Neutrophil (primary cell): ENCODE measurements at regions not wholly inside any gene's neighbourhood (a gene's known extent, or its start where the extent isn't known, plus 50 kb on each side); places are given as distances from the start of the nearest gene placed in this dataset.

ENCODE experiments used
- H3K27ac ChIP-seq: fragments of 200-600 bp; sonication (generic); 2 replicates; pipeline ENCODE4 v1.5.1; 2016; ENCODE audit warnings: mild to moderate bottlenecking, moderate library complexity
- H3K27me3 ChIP-seq: fragments of 200-600 bp; sonication (generic); 2 replicates; pipeline ENCODE4 v1.6.0; 2016; ENCODE audit warnings: mild to moderate bottlenecking
- H3K36me3 ChIP-seq: fragments of 200-600 bp; sonication (generic); 2 replicates; pipeline ENCODE4 v1.5.1; 2017
- H3K4me1 ChIP-seq, 2 experiments: fragments of 200-600 bp in 1 of 2; sonication (generic) in 1 of 2; 1 replicate in 1 of 2; 2 replicates in 1 of 2; pipeline versions ENCODE4 v1.5.1 to v1.6.1; 2013 to 2016; ENCODE audit warnings: low read depth in 1 of 2, low read length in 1 of 2, mild to moderate bottlenecking in 1 of 2, moderate library complexity in 1 of 2; ENCODE audit not compliant: control insufficient read depth in 1 of 2, insufficient read depth in 1 of 2
- H3K4me3 ChIP-seq, 2 experiments: fragments of 200-600 bp in 1 of 2; sonication (generic) in 1 of 2; 1 replicate in 1 of 2; 2 replicates in 1 of 2; pipeline ENCODE4 v1.5.1; 2013 to 2016; ENCODE audit warnings: low read depth in 1 of 2, low read length in 1 of 2, mild to moderate bottlenecking in 1 of 2, moderate library complexity in 1 of 2
- H3K9me3 ChIP-seq: fragments of 200-600 bp; sonication (generic); 2 replicates; pipeline ENCODE4 v1.5.1; 2016
- TF ChIP-seq, protein P1 (sequence below): fragments of 200-600 bp; sonication (generic); IDR thresholded peaks from 2 replicates; pipeline ENCODE4 v1.5.1; 2016; ENCODE audit warnings: antibody characterized with exemption

- TF ChIP-seq, protein P1, sequence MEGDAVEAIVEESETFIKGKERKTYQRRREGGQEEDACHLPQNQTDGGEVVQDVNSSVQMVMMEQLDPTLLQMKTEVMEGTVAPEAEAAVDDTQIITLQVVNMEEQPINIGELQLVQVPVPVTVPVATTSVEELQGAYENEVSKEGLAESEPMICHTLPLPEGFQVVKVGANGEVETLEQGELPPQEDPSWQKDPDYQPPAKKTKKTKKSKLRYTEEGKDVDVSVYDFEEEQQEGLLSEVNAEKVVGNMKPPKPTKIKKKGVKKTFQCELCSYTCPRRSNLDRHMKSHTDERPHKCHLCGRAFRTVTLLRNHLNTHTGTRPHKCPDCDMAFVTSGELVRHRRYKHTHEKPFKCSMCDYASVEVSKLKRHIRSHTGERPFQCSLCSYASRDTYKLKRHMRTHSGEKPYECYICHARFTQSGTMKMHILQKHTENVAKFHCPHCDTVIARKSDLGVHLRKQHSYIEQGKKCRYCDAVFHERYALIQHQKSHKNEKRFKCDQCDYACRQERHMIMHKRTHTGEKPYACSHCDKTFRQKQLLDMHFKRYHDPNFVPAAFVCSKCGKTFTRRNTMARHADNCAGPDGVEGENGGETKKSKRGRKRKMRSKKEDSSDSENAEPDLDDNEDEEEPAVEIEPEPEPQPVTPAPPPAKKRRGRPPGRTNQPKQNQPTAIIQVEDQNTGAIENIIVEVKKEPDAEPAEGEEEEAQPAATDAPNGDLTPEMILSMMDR: no peak
- no peak overlapping the region for H3K27ac ChIP-seq
- H3K4me1 ChIP-seq: no peaks in the 10 kb centered on the region
- H3K9me3 ChIP-seq: no peaks in the 10 kb centered on the region
- H3K27me3 ChIP-seq: no peaks in the 10 kb centered on the region
- H3K36me3 ChIP-seq: no peaks in the 10 kb centered on the region
- H3K4me3 ChIP-seq: no peak overlapping the region
Measured at GRCh38 chr2:223475901-223476300, 126.3 kb downstream of the SCG2 start.

DNA sequence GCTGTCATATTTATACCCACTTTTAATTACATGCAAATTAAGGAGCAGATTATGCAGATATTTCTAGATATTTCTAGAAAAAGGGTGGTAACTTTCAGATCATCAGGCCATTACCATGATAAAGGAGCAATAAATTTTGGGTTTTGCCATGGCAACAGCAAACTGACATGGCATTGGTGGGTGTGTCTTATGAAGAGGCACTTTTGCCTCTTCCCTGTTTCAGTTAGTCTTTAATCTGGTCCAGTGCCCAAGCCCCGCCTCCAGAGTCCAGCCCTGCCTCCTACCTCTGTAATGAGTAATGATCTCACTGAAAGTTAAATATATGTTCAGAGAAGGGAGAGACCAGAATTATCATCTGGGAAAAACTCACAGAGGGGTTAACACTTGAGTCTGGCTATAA is 124.8 kb downstream of the SCG2 start:
- H3K4me3 ChIP-seq: no peak overlapping the region
- H3K36me3 ChIP-seq: no peaks in the 10 kb centered on the region
- no peaks in the 10 kb centered on the region for H3K27me3 ChIP-seq
- TF ChIP-seq, protein P1: no peak
- no peaks in the 10 kb centered on the region for H3K9me3 ChIP-seq
- no peak overlapping the region for H3K27ac ChIP-seq
- no peaks in the 10 kb centered on the region for H3K4me1 ChIP-seq

DNA sequence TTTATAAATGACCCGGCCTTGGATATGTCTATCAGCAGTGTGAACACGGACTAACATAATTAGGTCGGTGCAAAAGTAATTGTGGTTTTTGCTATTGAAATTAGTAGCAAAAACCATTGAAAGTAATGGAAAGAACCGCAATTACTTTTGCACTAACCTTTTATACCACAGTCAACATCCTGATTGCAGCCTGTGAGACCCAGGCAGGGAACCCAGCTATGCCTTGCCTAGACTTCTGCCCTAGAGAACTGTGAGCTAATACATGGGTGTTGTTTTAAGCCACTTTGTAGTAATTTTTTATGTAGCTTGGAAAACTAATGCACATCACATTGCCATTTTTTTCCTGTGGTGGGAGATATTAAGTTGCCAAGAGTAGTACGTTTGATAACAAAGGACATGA is 120.7 kb downstream of the SCG2 start:
- Histone ChIP-seq H3K4me3 (no peak overlapping the region), H3K36me3 (no peaks in the 10 kb centered on the region), H3K27ac (no peak overlapping the region), H3K27me3 (no peaks in the 10 kb centered on the region), H3K4me1 (no peaks in the 10 kb centered on the region), H3K9me3 (no peaks in the 10 kb centered on the region)
- TF ChIP-seq, protein P1: no peak

DNA sequence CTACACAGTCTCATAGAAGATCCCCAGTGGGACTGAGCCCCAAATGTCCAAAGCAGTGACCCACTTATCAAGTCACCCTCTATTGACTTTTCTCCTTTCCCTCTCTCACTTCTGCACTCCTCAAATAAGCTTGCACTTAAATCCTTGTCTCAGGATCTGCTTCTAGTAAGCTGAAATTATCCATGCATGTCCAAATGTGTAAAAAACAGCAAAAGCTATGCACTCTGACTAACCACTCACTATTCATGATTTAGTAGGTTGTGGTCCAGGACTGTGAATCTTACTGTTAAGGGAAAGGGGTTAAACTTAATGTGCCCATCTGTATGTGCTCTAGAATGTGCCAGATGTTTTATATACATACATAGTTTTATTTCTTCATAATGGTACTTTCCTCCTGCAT is 115.4 kb downstream of the SCG2 start:
- no peak overlapping the region for H3K27ac ChIP-seq
- no peaks in the 10 kb centered on the region for H3K36me3 ChIP-seq
- H3K9me3 ChIP-seq: no peaks in the 10 kb centered on the region
- no peak overlapping the region for H3K4me3 ChIP-seq
- H3K27me3 ChIP-seq: no peaks in the 10 kb centered on the region
- TF ChIP-seq, protein P1: no peak
- H3K4me1 ChIP-seq: no peaks in the 10 kb centered on the region

GRCh38 chr2:223487214-223487846 is 114.8 kb downstream of the SCG2 start:
- Histone ChIP-seq H3K9me3 (no peaks in the 10 kb centered on the region), H3K27ac (no peak overlapping the region), H3K4me3 (no peak overlapping the region), H3K36me3 (no peaks in the 10 kb centered on the region), H3K4me1 (no peaks in the 10 kb centered on the region), H3K27me3 (no peaks in the 10 kb centered on the region)
- TF ChIP-seq, protein P1: no peak
